OCI-LY7 (cell line): ENCODE measurements at regions not wholly inside any gene's neighbourhood (a gene's known extent, or its start where the extent isn't known, plus 50 kb on each side); places are given as distances from the start of the nearest gene placed in this dataset.

ENCODE experiments used
- BruUV-seq: library from RNA; stranded (reverse); fragments of 400-500 nt; replicated peaks from 2 replicates; lab custom pipeline; 2021; lab: Mats Ljungman, UMichigan
- CTCF ChIA-PET: fragments of 300-600 bp; sonication (Branson Sonifier 250); formaldehyde crosslinking; loops from one replicate; lab custom pipeline; 2022; ENCODE audit warnings: antibody characterized with exemption; ENCODE audit not compliant: unreplicated experiment; lab: Charles Lee
- POLR2A ChIA-PET: fragments of 300-600 bp; sonication (Branson Sonifier 250); formaldehyde crosslinking; loops from one replicate; lab custom pipeline; 2022; ENCODE audit warnings: antibody characterized with exemption; lab: Charles Lee
- DNase-seq: peaks from one replicate; pipeline ENCODE4 v3.0.0-alpha.2; 2015; ENCODE audit warnings: low spot score
- H2AFZ ChIP-seq: fragments of 200-600 bp; sonication (generic), shearing (Covaris generic); 2 replicates; pipeline ENCODE4 v1.6.1; 2014; ENCODE audit warnings: mild to moderate bottlenecking, antibody characterized with exemption, low read length, moderate library complexity
- H3K27ac ChIP-seq: fragments of 200-600 bp; sonication (generic); 2 replicates; pipeline ENCODE4 v1.5.1; 2014; ENCODE audit warnings: mixed run types, low read depth, mild to moderate bottlenecking, moderate library complexity, low read length, inconsistent platforms; ENCODE audit not compliant: poor library complexity, severe bottlenecking
- H3K36me3 ChIP-seq: fragments of 200-600 bp; sonication (generic); 2 replicates; pipeline ENCODE4 v1.6.1; 2014; ENCODE audit warnings: mild to moderate bottlenecking, antibody characterized with exemption, low read length, moderate library complexity, mixed read lengths; ENCODE audit not compliant: insufficient read depth
- H3K4me1 ChIP-seq: fragments of 200-600 bp; sonication (generic); 2 replicates; pipeline ENCODE4 v1.5.1; 2014; ENCODE audit warnings: mild to moderate bottlenecking, low read length; ENCODE audit not compliant: insufficient read depth, poor library complexity, severe bottlenecking
- H3K4me2 ChIP-seq: fragments of 200-600 bp; sonication (generic); 2 replicates; pipeline ENCODE4 v1.6.1; 2014; ENCODE audit warnings: mild to moderate bottlenecking, low read length
- H3K4me3 ChIP-seq: fragments of 200-600 bp; sonication (generic); 2 replicates; pipeline ENCODE4 v1.5.1; 2014; ENCODE audit warnings: mild to moderate bottlenecking, low read depth, low read length; ENCODE audit not compliant: poor library complexity, severe bottlenecking
- H3K79me2 ChIP-seq: fragments of 200-600 bp; sonication (generic); 2 replicates; pipeline ENCODE4 v1.6.1; 2016; ENCODE audit warnings: low read depth, mild to moderate bottlenecking, low read length, moderate library complexity, mixed read lengths; ENCODE audit not compliant: insufficient read depth
- H3K9me2 ChIP-seq: fragments of 200-600 bp; sonication (generic); 2 replicates; pipeline ENCODE4 v1.6.1; 2016; ENCODE audit warnings: mild to moderate bottlenecking, low read length, mixed read lengths; ENCODE audit not compliant: insufficient read depth
- H3K9me3 ChIP-seq: fragments of 200-600 bp; sonication (generic); 2 replicates; pipeline ENCODE4 v1.6.1; 2014; ENCODE audit warnings: mild to moderate bottlenecking, mixed run types, low read length, mixed read lengths
- H4K20me1 ChIP-seq: fragments of 200-600 bp; sonication (generic); 2 replicates; pipeline ENCODE4 v1.6.1; 2014; ENCODE audit warnings: mild to moderate bottlenecking, antibody characterized with exemption, low read length, moderate library complexity, mixed read lengths; ENCODE audit not compliant: insufficient read depth
- EZH2phosphoT487 ChIP-seq: fragments of 200-600 bp; sonication (generic); IDR thresholded peaks from 2 replicates; pipeline ENCODE4 v1.6.1; 2018; ENCODE audit warnings: low read depth, borderline replicate concordance, mild to moderate bottlenecking, mixed run types, antibody characterized with exemption, low read length, moderate library complexity, mixed read lengths
- intact Hi-C: fragments of 100-400 bp; cut with micrococcal nuclease; formaldehyde crosslinking; loops from one replicate; pipeline ENCODE4 v1.10.0; 2022; ENCODE audit not compliant: unreplicated experiment
- TF ChIP-seq, protein P1 (sequence below): fragments of 200-600 bp; sonication (generic); conservative IDR thresholded peaks from 2 replicates; pipeline ENCODE4 v1.5.1; 2014; ENCODE audit warnings: mild to moderate bottlenecking, antibody characterized with exemption, low read length, moderate library complexity, mixed read lengths

DNA sequence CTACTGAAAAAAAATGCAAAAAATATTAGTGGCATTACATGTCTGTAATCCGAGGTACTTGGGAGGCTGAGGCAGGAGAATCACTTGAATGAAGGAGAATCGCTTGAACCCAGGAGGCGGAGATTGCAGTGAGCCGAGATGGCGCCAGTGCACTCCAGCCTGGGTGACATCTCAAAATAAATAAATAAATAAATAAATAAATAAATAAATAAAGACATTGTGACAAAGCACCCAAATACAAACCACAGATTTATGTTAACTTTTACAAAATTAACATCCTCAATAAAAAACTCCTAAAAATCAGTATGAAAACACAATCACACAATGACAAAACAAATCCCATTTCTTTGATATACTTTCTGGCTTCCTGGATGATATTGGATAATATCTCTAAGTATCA, 808.3 kb downstream of the REEP3 start:
- H3K4me2 ChIP-seq, result no peak overlapping the region
- ChIA-PET POLR2A (no interaction called here), CTCF (no interaction called here)
- H2AFZ ChIP-seq, result no peak overlapping the region
- no peaks in the 10 kb centered on the region for H4K20me1 ChIP-seq
- H3K9me3 ChIP-seq, result no peaks in the 10 kb centered on the region
- intact Hi-C loops, result no loop called here
- BruUV-seq, result no TSS peak
- H3K79me2 ChIP-seq, result no peaks in the 10 kb centered on the region
- TF ChIP-seq EZH2phosphoT487, result no peak
- TF ChIP-seq, protein P1, sequence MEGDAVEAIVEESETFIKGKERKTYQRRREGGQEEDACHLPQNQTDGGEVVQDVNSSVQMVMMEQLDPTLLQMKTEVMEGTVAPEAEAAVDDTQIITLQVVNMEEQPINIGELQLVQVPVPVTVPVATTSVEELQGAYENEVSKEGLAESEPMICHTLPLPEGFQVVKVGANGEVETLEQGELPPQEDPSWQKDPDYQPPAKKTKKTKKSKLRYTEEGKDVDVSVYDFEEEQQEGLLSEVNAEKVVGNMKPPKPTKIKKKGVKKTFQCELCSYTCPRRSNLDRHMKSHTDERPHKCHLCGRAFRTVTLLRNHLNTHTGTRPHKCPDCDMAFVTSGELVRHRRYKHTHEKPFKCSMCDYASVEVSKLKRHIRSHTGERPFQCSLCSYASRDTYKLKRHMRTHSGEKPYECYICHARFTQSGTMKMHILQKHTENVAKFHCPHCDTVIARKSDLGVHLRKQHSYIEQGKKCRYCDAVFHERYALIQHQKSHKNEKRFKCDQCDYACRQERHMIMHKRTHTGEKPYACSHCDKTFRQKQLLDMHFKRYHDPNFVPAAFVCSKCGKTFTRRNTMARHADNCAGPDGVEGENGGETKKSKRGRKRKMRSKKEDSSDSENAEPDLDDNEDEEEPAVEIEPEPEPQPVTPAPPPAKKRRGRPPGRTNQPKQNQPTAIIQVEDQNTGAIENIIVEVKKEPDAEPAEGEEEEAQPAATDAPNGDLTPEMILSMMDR, result no peak
- H3K4me1 ChIP-seq, result no peaks in the 10 kb centered on the region
- H3K27ac ChIP-seq, result no peak overlapping the region
- no peaks in the 10 kb centered on the region for H3K9me2 ChIP-seq
- DNase-seq, result no peak
- no peaks in the 10 kb centered on the region for H3K36me3 ChIP-seq
- H3K4me3 ChIP-seq, result no peak overlapping the region

DNA sequence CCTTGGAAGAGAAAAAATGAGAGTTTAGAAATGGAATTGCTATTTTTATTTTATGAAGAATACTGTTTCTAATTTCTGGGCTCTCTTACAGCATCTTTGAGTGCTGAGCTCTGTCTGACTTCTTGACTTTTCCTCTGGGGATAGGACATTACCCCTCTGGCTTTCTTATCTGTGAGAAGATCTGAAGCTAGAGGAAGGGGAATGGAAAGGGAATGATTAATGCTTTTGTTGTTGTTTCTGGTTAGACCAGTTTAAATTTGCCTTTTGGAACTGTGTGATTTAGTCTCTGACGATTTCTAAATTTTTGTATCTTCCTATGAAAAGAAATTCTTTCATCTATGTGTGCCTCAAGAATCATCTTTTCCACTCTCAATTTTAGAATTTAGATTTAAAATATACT, 811.4 kb downstream of the REEP3 start:
- Histone ChIP-seq H3K4me1 (no peaks in the 10 kb centered on the region), H3K9me2 (no peaks in the 10 kb centered on the region), H3K4me3 (no peak overlapping the region), H3K36me3 (no peaks in the 10 kb centered on the region), H3K4me2 (no peak overlapping the region), H4K20me1 (no peaks in the 10 kb centered on the region), H3K27ac (no peak overlapping the region), H3K79me2 (no peaks in the 10 kb centered on the region), H3K9me3 (no peaks in the 10 kb centered on the region), H2AFZ (no peak overlapping the region)
- BruUV-seq, result no TSS peak
- CTCF ChIA-PET, result no interaction called here
- no peak for DNase-seq
- intact Hi-C loops, result no loop called here
- POLR2A ChIA-PET, result no interaction called here
- no peak for TF ChIP-seq EZH2phosphoT487
- TF ChIP-seq, protein P1, result no peak

- TF ChIP-seq, protein P1, result no peak
- TF ChIP-seq EZH2phosphoT487, result no peak
- no peak overlapping the region for H3K4me2 ChIP-seq
- no peak for DNase-seq
- no peak overlapping the region for H3K4me3 ChIP-seq
- no peaks in the 10 kb centered on the region for H3K9me3 ChIP-seq
- ChIA-PET CTCF (no interaction called here), POLR2A (no interaction called here)
- no peak overlapping the region for H2AFZ ChIP-seq
- intact Hi-C loops, result no loop called here
- no TSS peak for BruUV-seq
- H3K4me1 ChIP-seq, result no peaks in the 10 kb centered on the region
- H3K79me2 ChIP-seq, result no peaks in the 10 kb centered on the region
- no peak overlapping the region for H3K27ac ChIP-seq
- H4K20me1 ChIP-seq, result no peaks in the 10 kb centered on the region
- no peaks in the 10 kb centered on the region for H3K36me3 ChIP-seq
- no peaks in the 10 kb centered on the region for H3K9me2 ChIP-seq
Measured at GRCh38 chr10:64334084-64334483, 812.9 kb downstream of the REEP3 start.
